GM21447 (cell line): ENCODE measurements at regions not wholly inside any gene's neighbourhood (a gene's known extent, or its start where the extent isn't known, plus 50 kb on each side); places are given as distances from the start of the nearest gene placed in this dataset.

ENCODE experiments used
- ATAC-seq: cut with Tn5 transposase; IDR thresholded peaks from one replicate; pipeline ENCODE4 v1.9.1; 2021; ENCODE audit not compliant: unreplicated experiment

- peak; percentile 90 for ATAC-seq
Measured at GRCh38 chr5:124920909-124921666, 174.6 kb upstream of the ZNF608 start.

DNA sequence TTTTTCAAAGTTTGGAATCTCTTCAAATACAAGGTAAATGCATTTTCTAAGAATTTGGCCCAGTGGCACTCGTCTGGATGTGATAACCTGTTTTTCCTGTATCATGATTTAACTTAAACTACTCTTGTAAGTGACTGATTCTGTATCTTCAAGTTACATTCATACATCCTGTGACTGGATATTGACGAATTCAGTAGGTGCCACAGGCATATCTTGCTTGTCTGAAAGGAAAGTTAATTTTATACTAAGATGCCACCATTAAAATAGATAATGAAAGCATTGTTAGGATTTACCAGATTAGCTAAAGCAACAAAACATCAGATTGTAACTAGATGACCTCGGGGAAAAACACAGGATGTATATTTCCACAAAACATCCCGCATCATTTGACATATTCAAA is 175.3 kb upstream of the ZNF608 start:
- peak; percentile 23 for ATAC-seq

DNA sequence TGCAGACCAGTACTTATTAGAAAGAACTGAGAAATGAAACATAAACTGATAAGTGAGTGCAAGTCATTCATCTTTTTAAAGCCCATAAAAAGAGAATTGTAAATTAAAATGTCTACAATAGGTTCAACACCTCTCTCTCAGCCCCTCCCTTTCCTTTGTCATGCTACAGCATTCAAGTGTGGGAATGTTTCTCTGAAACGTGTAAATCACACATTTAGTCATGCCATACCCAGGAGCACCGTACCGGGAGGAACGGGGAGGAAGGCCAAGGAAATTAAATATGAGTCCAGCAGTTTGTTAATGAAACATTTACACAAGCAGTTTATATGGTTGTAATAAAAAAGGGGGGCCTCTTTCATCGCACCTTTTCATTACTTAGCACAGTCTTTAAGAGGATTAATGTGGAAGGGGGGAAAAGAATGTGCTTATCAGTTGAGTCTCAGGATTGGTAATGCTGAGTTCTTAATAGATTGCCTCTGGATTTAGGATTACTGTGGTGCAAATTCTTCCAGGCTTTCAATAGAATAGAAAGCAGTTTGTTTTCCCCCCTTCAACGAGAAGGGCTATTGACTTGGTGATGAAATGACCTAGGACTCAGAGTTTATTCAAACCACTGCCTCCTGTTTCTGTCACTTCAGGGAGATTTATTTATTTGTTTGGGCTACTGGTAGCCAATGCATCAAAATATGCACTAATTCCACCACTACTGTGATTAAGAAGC is 176.0 kb upstream of the ZNF608 start:
- peak; percentile 9 for ATAC-seq

DNA sequence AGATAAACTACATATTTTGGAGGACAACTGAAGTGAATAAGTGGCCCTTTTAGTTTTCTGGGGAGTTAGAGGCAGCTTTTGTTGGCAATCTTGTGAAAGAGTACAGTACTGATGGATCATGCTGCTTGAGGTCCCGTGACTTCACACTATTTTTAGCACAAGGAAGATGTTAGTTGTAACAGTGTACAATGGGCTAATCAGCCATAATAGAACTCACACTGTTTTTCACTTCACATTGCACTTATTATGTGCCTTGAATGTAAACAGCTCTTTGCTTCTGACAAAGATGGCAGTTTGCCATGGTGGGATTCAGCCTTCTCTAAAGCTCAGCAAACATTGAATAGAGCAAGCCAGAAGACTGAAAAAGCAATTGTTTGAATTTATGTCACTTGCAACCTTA is 176.7 kb upstream of the ZNF608 start:
- ATAC-seq = no peak

DNA sequence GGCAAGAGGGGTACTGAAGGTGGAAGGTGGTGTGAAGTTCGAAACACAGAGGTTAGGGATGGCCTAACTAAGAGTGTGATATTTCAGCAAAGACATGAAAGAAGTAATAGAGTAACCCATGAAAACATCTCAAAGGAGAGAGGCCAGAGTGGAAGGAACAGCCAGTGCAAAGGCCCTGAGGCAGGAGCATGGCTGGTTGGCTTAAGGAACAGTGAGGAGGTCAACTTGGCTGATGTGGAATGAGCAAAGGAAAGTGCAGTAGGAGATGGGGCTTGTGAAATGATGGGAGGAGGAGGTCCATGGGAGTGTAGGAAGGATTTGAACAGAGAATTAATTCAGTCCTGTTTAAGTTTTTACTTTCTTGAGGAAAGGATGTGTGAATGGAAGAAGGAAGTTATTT is 178.3 kb upstream of the ZNF608 start:
- ATAC-seq = no peak

DNA sequence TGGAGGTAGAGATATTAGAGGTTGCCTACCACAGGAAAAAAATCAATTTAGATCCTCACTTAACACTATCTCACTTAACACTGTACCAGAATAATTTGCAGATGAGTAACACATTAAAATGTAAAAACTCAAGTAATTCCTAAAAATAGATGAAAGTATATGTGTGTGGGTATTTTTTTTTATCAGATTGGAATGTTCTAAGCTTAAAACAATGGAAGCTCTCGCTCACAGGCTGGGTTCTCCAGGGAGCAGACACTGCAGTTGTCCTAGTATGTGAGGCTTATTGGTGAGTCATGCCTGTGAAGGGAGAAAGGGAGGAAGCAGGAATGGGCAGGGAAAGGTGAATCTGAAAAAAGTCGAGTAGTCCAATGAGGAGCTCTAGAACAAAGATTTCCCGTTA is 181.3 kb upstream of the ZNF608 start:
- no peak for ATAC-seq

- ATAC-seq = no peak
Measured at GRCh38 chr5:124929000-124929399, 182.6 kb upstream of the ZNF608 start.

- ATAC-seq = no peak
Measured at GRCh38 chr5:124932791-124933600, 186.6 kb upstream of the ZNF608 start.

DNA sequence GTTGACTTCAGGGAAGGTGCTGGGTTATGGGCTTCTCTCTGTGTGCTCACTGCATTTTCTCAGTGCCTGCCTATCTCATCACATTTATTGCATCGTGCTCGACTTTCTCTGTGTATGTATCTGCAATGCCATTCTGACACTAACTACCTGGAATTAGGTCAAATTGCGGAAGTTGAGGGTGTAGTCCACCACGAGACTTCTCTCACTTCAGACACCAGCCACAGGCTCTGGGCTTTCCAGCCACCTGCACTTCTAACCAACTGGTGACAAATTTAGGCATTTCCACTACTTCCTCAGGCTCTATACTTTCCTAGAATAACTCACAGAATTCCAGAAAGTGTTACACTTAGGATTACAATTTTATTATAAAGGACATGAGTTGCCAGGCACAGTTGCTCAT is 188.6 kb upstream of the ZNF608 start:
- ATAC-seq = peak; percentile 70

- ATAC-seq = peak; percentile 64
Measured at GRCh38 chr5:124936626-124936933, 190.1 kb upstream of the ZNF608 start.

DNA sequence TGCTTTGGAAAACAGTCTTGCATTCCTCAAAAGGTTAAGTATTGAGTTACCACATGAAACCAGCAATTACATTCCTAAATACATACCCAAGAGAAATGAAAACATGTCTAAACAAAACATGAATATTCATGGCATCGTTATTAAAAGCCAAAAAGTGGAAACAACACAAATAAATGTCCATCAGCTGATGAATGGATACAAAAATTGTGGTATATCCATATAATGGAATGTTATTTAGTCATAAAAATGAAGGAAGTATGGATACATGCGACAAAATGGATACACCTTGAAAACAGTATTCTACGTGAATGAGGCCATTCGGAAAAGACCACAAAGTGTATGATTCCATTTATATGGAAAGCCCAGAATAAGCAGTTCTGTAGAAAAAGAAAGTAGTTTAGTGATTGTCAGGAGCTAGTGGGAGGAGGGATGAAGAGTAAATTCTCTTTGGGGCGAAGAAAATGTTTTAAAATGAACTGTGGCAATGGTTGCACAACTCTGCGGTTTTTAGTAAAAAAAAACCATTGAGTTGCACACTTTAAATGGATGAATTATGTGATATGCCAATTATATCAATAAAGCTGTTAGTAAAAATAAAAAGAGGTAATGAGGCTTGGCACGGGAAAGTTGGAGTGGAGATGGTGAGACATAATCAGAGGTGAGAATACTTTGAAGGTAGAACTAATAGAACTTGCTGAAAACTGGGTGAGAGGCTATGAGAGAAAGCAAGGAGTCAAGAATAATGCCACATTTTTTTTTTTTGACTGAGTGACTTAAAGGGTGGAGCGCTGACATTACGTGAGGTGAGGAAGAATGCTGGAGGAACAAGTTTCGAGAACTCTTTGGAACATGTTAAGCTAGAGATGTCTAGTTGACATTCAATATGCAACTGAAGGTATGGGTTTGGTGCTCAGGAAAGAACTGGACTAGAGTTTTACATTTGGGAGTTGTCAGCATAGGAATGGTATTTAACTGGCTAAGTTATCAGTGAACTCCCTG is 194.9 kb upstream of the ZNF608 start:
- no peak for ATAC-seq

GRCh38 chr5:124948062-124948753 is 201.8 kb upstream of the ZNF608 start:
- ATAC-seq = no peak

GRCh38 chr5:124948754-124949275 is 202.4 kb upstream of the ZNF608 start:
- ATAC-seq = no peak

GRCh38 chr5:124949862-124950261 is 203.4 kb upstream of the ZNF608 start:
- no peak for ATAC-seq

GRCh38 chr5:124951105-124951504 is 204.7 kb upstream of the ZNF608 start:
- no peak for ATAC-seq

DNA sequence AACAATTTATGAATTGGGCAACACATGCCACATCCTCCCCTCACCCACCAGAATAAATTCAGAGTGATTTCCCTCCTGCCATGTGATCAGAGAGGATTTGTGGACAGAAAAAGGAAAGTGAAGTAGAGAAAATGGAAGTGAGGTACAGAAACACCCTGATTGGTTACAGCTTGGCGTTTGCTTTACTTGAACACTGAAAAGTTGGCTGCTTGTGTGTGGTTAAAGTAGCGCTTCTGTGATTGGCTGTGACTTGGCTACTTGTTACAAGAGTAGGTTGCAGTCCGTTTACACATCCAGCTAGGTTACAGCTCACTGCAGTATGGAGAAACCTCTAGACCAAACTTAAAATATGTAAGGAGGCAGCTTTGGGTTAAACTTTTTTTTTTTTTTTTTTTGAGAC is 205.2 kb upstream of the ZNF608 start:
- ATAC-seq = peak; percentile 55

- ATAC-seq = peak; percentile 94
Measured at GRCh38 chr5:124952079-124952478, 205.6 kb upstream of the ZNF608 start.

GRCh38 chr5:124952566-124952965 is 206.1 kb upstream of the ZNF608 start:
- peak; percentile 68 for ATAC-seq

- no peak for ATAC-seq
Measured at GRCh38 chr5:124954784-124955183, 208.3 kb upstream of the ZNF608 start.
